ENCODE measurements at regions not wholly inside any gene's neighbourhood (a gene's known extent, or its start where the extent isn't known, plus 50 kb on each side); places are given as distances from the start of the nearest gene placed in this dataset.

GRCh38 chr9:21687351-21687750 is 115.1 kb upstream of the MTAP start:
- TF ChIP-seq CTCF (IDR thresholded peaks at IDR 0.05; ENCODE audit: low read length): no peak
- TF ChIP-seq EZH2 (optimal IDR thresholded peaks at IDR 0.05; ENCODE audit: low read depth, low read length): no peak
- no peak for TF ChIP-seq EZH2phosphoT487 (IDR thresholded peaks at IDR 0.05; ENCODE audit: low read length)

All from MM.1S (cell line).